ENCODE measurements at regions not wholly inside any gene's neighbourhood (a gene's known extent, or its start where the extent isn't known, plus 50 kb on each side); places are given as distances from the start of the nearest gene placed in this dataset.
A peak's percentile ranks its signal among the peaks of the same experiment; 100 is the strongest.

DNA sequence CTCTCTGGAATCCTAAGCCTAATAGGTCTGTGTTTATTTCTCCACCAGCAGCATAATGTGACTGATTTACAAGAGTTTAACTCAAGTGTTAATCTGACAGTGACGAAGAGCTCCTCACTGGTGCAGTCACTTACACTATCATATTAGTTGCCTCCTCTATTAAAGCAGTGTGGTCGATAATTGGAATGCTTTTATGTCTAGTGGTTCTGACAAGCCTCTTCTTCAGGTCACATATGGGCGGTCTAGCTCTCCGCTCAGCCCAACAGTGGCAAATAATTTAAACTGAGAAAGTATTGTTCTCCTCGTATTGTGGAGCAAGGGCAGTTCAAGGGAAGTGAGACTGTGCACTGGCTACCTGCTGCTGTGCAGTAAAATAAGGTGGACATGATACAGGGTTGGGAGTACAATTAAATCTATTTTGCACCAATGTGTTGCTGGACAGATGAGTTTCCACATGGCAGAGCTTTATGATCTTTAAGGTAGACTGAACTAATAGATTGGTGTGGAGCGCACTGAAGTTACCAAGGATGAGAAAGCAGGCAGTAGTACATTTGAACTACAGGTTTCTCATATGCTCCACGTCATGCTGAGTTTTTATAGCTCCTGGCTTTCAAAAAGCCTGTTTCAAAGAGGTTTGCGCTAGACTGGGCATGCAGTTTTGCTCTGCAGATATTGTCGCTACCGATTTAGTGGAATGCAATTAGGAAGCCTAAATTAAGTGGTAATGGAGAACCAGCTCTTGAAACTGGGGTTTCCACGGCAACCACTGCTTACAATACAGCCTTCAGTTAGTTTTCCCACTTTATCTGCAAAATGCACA lies 151.7 kb upstream of the POU3F3 start:
- Mint-ChIP-seq H3K36me3 (no peaks in the 10 kb centered on the region), H3K4me3 (no peak overlapping the region), H3K27me3 (ENCODE audit: low read depth) (peaks cover 5% of the 10 kb centered on the region), H3K4me1 (peaks cover 27% of the 10 kb centered on the region), H3K27ac (no peak overlapping the region), H3K9me3 (no peaks in the 10 kb centered on the region)
- no peak for DNase-seq (ENCODE audit: low spot score in 2 of 2, unreplicated experiment in 2 of 2)
- TF ChIP-seq CTCF (IDR thresholded peaks at IDR 0.05; ENCODE audit: unreplicated experiment), result no peak

DNA sequence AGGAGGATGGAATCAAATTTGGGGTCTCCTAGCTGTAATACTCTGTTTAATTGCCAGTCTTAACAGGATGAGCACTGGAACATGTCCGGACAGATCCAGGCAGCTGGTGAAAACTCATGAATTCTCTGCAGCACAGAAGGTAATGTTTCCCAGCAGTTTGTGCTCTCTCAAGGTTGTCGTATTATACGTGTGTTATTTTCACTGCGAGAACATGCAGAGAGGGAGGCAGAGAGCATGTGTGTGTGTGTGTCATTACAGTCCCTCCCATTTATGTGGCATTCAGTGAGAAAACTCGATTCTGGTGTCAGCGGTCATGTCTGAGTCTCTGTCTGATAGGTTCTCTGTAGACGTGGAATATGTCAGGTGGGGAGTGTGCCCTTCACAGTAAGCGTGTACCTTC lies 150.2 kb upstream of the POU3F3 start:
- Mint-ChIP-seq H3K36me3 (no peaks in the 10 kb centered on the region), H3K27ac (peak overlapping the region; percentile 52), H3K9me3 (no peaks in the 10 kb centered on the region), H3K27me3 (ENCODE audit: low read depth) (peaks cover 4% of the 10 kb centered on the region), H3K4me3 (no peak overlapping the region), H3K4me1 (peaks cover 27% of the 10 kb centered on the region)
- DNase-seq (ENCODE audit: low spot score in 2 of 2, unreplicated experiment in 2 of 2), result no peak
- no peak for TF ChIP-seq CTCF (IDR thresholded peaks at IDR 0.05; ENCODE audit: unreplicated experiment)

- H3K27me3 Mint-ChIP-seq (ENCODE audit: low read depth), result peaks cover 4% of the 10 kb centered on the region
- no peaks in the 10 kb centered on the region for H3K9me3 Mint-ChIP-seq
- DNase-seq (ENCODE audit: low spot score in 2 of 2, unreplicated experiment in 2 of 2), result no peak
- H3K4me1 Mint-ChIP-seq, result peaks cover 27% of the 10 kb centered on the region
- no peaks in the 10 kb centered on the region for H3K36me3 Mint-ChIP-seq
- no peak overlapping the region for H3K4me3 Mint-ChIP-seq
- no peak for TF ChIP-seq CTCF (IDR thresholded peaks at IDR 0.05; ENCODE audit: unreplicated experiment)
- no peak overlapping the region for H3K27ac Mint-ChIP-seq
Measured at GRCh38 chr2:104704496-104705245, 149.2 kb upstream of the POU3F3 start.

- no peaks in the 10 kb centered on the region for H3K9me3 Mint-ChIP-seq
- no peak for TF ChIP-seq CTCF (IDR thresholded peaks at IDR 0.05; ENCODE audit: unreplicated experiment)
- no peaks in the 10 kb centered on the region for H3K36me3 Mint-ChIP-seq
- no peak for DNase-seq (ENCODE audit: low spot score in 2 of 2, unreplicated experiment in 2 of 2)
- peaks cover 5% of the 10 kb centered on the region for H3K27me3 Mint-ChIP-seq (ENCODE audit: low read depth)
- peaks cover 22% of the 10 kb centered on the region for H3K4me1 Mint-ChIP-seq
- H3K4me3 Mint-ChIP-seq, result no peak overlapping the region
- H3K27ac Mint-ChIP-seq, result no peak overlapping the region
Measured at GRCh38 chr2:104707056-104707455, 146.9 kb upstream of the POU3F3 start.

DNA sequence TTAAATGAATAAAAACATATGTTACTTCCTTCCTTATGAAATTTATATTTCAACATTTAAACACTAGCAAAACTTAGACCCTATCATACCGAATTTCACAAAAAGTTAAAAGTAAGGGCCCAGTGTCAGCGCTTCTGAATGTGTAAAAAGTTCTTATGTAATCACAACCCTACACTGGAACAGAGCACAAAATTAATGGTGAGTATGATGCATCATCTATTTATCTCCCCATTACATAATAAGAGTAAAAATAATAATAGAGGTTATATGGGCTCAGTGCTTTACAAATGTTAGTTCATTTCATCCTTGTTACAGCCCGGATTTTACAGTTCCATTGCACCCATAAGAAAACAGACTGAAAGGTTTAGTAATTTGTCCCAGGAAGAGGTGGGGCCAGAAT lies 144.9 kb upstream of the POU3F3 start:
- H3K27ac Mint-ChIP-seq, result no peak overlapping the region
- no peaks in the 10 kb centered on the region for H3K36me3 Mint-ChIP-seq
- H3K9me3 Mint-ChIP-seq, result peaks cover 9% of the 10 kb centered on the region
- no peak overlapping the region for H3K4me3 Mint-ChIP-seq
- peaks cover 11% of the 10 kb centered on the region for H3K27me3 Mint-ChIP-seq (ENCODE audit: low read depth)
- no peak for TF ChIP-seq CTCF (IDR thresholded peaks at IDR 0.05; ENCODE audit: unreplicated experiment)
- DNase-seq (ENCODE audit: low spot score in 2 of 2, unreplicated experiment in 2 of 2), result no peak
- peaks cover 7% of the 10 kb centered on the region for H3K4me1 Mint-ChIP-seq
